Hepatocyte (in vitro differentiated cells): ENCODE measurements at regions not wholly inside any gene's neighbourhood (a gene's known extent, or its start where the extent isn't known, plus 50 kb on each side); places are given as distances from the start of the nearest gene placed in this dataset.

Source experiments
- DNase-seq: peaks from one replicate; pipeline ENCODE4 v3.0.0-alpha.2; 2016; ENCODE audit warnings: low spot score
- H2AFZ ChIP-seq: fragments of 200-600 bp; sonication (generic); 2 replicates; pipeline ENCODE4 v1.6.0; 2016; ENCODE audit warnings: antibody characterized with exemption, mild to moderate bottlenecking
- H3K27ac ChIP-seq: fragments of 200-600 bp; sonication (generic); 2 replicates; pipeline ENCODE4 v1.5.1; 2016; ENCODE audit warnings: mild to moderate bottlenecking
- H3K27me3 ChIP-seq: fragments of 200-600 bp; sonication (generic); 2 replicates; pipeline ENCODE4 v1.6.1; 2016
- H3K36me3 ChIP-seq: fragments of 200-600 bp; sonication (generic); replicated peaks from 2 replicates; pipeline ENCODE4 v1.5.1; 2016; ENCODE audit warnings: low read depth; ENCODE audit not compliant: insufficient read depth
- H3K4me1 ChIP-seq: fragments of 200-600 bp; sonication (generic); 2 replicates; pipeline ENCODE4 v1.5.1; 2016; ENCODE audit warnings: mild to moderate bottlenecking, moderate library complexity; ENCODE audit not compliant: insufficient read depth
- H3K4me2 ChIP-seq: fragments of 200-600 bp; sonication (generic); 2 replicates; pipeline ENCODE4 v1.6.0; 2016
- H3K4me3 ChIP-seq: fragments of 200-600 bp; sonication (generic); 2 replicates; pipeline ENCODE4 v1.5.1; 2016; ENCODE audit warnings: mild to moderate bottlenecking
- H3K79me2 ChIP-seq: fragments of 200-600 bp; sonication (generic); 2 replicates; pipeline ENCODE4 v1.6.0; 2017; ENCODE audit warnings: mild to moderate bottlenecking
- H3K9me2 ChIP-seq: fragments of 200-600 bp; sonication (generic); replicated peaks from 2 replicates; pipeline ENCODE4 v1.6.0; 2017; ENCODE audit warnings: mild to moderate bottlenecking; ENCODE audit not compliant: insufficient read depth
- H3K9me3 ChIP-seq: fragments of 200-600 bp; sonication (generic); 2 replicates; pipeline ENCODE4 v1.5.1; 2016; ENCODE audit warnings: low read depth, mild to moderate bottlenecking
- H4K20me1 ChIP-seq: fragments of 200-600 bp; sonication (generic); 2 replicates; pipeline ENCODE4 v1.6.0; 2016; ENCODE audit warnings: mild to moderate bottlenecking; ENCODE audit not compliant: insufficient read depth, poor library complexity, severe bottlenecking
- EZH2 ChIP-seq: fragments of 200-600 bp; sonication (generic); IDR thresholded peaks from 2 replicates; pipeline ENCODE4 v1.6.1; 2016; ENCODE audit warnings: antibody characterized with exemption, mild to moderate bottlenecking, borderline replicate concordance
- EZH2phosphoT487 ChIP-seq: fragments of 200-600 bp; sonication (generic); IDR thresholded peaks from one replicate; pipeline ENCODE4 v1.6.1; 2018; ENCODE audit warnings: antibody characterized with exemption, mild to moderate bottlenecking, low read depth, moderate library complexity; ENCODE audit not compliant: unreplicated experiment, severe bottlenecking
- WGBS: methylation state at CpG from one replicate; pipeline ENCODE4 v1.1.6; 2016; ENCODE audit warnings: low lambda C conversion rate; ENCODE audit errors: missing lambda C conversion rate; 5-methylcytosine and 5-hydroxymethylcytosine counted together
- TF ChIP-seq, protein P1 (sequence below): fragments of 200-600 bp; sonication (generic); IDR thresholded peaks from 2 replicates; pipeline ENCODE4 v1.5.1; 2016; ENCODE audit warnings: antibody characterized with exemption, mild to moderate bottlenecking; ENCODE audit not compliant: poor library complexity

DNA sequence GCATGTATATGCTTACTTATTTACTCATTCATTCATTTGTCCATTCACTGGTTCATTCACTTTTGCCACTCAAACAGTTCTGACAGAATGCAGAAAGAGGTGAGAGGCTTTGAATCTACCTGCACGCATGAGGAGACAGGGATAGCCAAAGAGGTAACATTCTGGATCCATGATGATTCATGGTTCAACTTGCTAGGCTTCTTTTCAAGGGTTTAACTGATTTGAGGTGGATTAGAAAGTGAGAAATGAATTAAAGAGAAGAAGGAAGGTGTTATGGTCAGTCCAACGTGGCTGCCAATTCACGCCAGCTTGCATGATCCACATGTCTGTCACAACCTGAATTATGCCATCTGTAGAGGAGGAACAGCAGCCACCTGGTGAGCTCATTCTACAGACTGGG is 260.6 kb downstream of the ARRDC4 start:
- Histone ChIP-seq H3K9me2 (no peaks in the 10 kb centered on the region), H3K4me2 (no peak overlapping the region), H4K20me1 (no peaks in the 10 kb centered on the region), H2AFZ (no peak overlapping the region), H3K4me1 (no peaks in the 10 kb centered on the region), H3K27me3 (no peaks in the 10 kb centered on the region), H3K4me3 (no peak overlapping the region), H3K79me2 (no peaks in the 10 kb centered on the region), H3K36me3 (no peaks in the 10 kb centered on the region), H3K9me3 (no peaks in the 10 kb centered on the region), H3K27ac (no peak overlapping the region)
- WGBS = 80% methylated on average over 3 of the region's 3 CpGs
- TF ChIP-seq, protein P1, sequence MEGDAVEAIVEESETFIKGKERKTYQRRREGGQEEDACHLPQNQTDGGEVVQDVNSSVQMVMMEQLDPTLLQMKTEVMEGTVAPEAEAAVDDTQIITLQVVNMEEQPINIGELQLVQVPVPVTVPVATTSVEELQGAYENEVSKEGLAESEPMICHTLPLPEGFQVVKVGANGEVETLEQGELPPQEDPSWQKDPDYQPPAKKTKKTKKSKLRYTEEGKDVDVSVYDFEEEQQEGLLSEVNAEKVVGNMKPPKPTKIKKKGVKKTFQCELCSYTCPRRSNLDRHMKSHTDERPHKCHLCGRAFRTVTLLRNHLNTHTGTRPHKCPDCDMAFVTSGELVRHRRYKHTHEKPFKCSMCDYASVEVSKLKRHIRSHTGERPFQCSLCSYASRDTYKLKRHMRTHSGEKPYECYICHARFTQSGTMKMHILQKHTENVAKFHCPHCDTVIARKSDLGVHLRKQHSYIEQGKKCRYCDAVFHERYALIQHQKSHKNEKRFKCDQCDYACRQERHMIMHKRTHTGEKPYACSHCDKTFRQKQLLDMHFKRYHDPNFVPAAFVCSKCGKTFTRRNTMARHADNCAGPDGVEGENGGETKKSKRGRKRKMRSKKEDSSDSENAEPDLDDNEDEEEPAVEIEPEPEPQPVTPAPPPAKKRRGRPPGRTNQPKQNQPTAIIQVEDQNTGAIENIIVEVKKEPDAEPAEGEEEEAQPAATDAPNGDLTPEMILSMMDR = no peak
- no peak for TF ChIP-seq EZH2phosphoT487
- TF ChIP-seq EZH2 = no peak
- no peak for DNase-seq

DNA sequence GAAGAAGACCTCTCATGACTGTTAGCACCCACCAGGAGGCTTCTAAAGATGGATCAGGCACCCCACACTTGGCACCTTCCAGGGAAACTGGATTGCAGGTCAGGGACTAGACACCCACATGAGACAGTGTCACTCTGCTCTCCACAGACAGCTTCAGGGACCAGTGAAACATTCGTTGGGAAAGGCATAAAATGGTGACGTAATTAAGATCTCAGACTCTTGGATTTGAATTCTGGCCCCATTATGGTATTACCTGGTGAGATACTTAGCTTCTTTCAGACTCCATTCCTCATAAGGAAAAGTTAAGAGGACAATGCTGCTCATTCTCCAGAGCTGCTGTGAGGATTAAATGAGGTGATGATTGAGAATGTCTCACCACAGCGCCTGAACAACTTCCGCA is 261.1 kb downstream of the ARRDC4 start:
- Histone ChIP-seq H3K27ac (no peak overlapping the region), H3K4me3 (no peak overlapping the region), H3K9me2 (no peaks in the 10 kb centered on the region), H3K27me3 (no peaks in the 10 kb centered on the region), H3K9me3 (no peaks in the 10 kb centered on the region), H4K20me1 (no peaks in the 10 kb centered on the region), H2AFZ (no peak overlapping the region), H3K4me1 (no peaks in the 10 kb centered on the region), H3K36me3 (no peaks in the 10 kb centered on the region), H3K79me2 (no peaks in the 10 kb centered on the region), H3K4me2 (no peak overlapping the region)
- WGBS = 83% methylated on average over 4 of the region's 4 CpGs
- DNase-seq = no peak
- TF ChIP-seq, protein P1 = no peak
- TF ChIP-seq EZH2 = no peak
- TF ChIP-seq EZH2phosphoT487 = no peak

GRCh38 chr15:98226149-98226548 is 265.6 kb downstream of the ARRDC4 start:
- Histone ChIP-seq H3K27ac (no peak overlapping the region), H2AFZ (no peak overlapping the region), H3K36me3 (no peaks in the 10 kb centered on the region), H3K27me3 (no peaks in the 10 kb centered on the region), H3K4me1 (no peaks in the 10 kb centered on the region), H3K9me2 (no peaks in the 10 kb centered on the region), H3K4me2 (no peak overlapping the region), H3K4me3 (no peak overlapping the region), H3K79me2 (no peaks in the 10 kb centered on the region), H4K20me1 (no peaks in the 10 kb centered on the region), H3K9me3 (no peaks in the 10 kb centered on the region)
- WGBS = 92% methylated on average over 3 of the region's 3 CpGs
- no peak for DNase-seq
- TF ChIP-seq, protein P1 = no peak
- TF ChIP-seq EZH2 (no peak), EZH2phosphoT487 (no peak)

GRCh38 chr15:98226578-98226977 is 266.1 kb downstream of the ARRDC4 start:
- Histone ChIP-seq H3K4me3 (no peak overlapping the region), H3K27ac (no peak overlapping the region), H4K20me1 (no peaks in the 10 kb centered on the region), H3K4me1 (no peaks in the 10 kb centered on the region), H3K27me3 (no peaks in the 10 kb centered on the region), H3K9me2 (no peaks in the 10 kb centered on the region), H3K4me2 (no peak overlapping the region), H3K36me3 (no peaks in the 10 kb centered on the region), H2AFZ (no peak overlapping the region), H3K79me2 (no peaks in the 10 kb centered on the region), H3K9me3 (no peaks in the 10 kb centered on the region)
- DNase-seq = no peak
- WGBS = 61% methylated on average over 2 of the region's 2 CpGs
- TF ChIP-seq EZH2phosphoT487 = no peak
- TF ChIP-seq, protein P1 = no peak
- no peak for TF ChIP-seq EZH2
